ENCODE measurements at regions not wholly inside any gene's neighbourhood (a gene's known extent, or its start where the extent isn't known, plus 50 kb on each side); places are given as distances from the start of the nearest gene placed in this dataset.
"Not testable (repeated sequence)": the region's sequence is repeated elsewhere in the genome, so short reads cannot be mapped to it uniquely, and the experiment has no call there.

GRCh38 chr13:105737688-105738087, 797.8 kb downstream of the EFNB2 start:
- no peak for DNase-seq (ENCODE audit: low read depth)
- H3K4me3 ChIP-seq (ENCODE audit: low read depth, low read length): no peak overlapping the region

GRCh38 chr13:105735281-105735680, 800.2 kb downstream of the EFNB2 start:
- no peak overlapping the region for H3K4me3 ChIP-seq (ENCODE audit: low read depth, low read length)
- no peak for DNase-seq (ENCODE audit: low read depth)

- H3K4me3 ChIP-seq (ENCODE audit: low read depth, low read length): no peak overlapping the region
- no peak for DNase-seq (ENCODE audit: low read depth)
Observed at GRCh38 chr13:105732806-105733529, 802.5 kb downstream of the EFNB2 start.

GRCh38 chr13:105725887-105726286, 809.6 kb downstream of the EFNB2 start:
- no peak overlapping the region for H3K4me3 ChIP-seq (ENCODE audit: low read depth, low read length)
- DNase-seq (ENCODE audit: low read depth): no peak

GRCh38 chr13:105721016-105721415, 814.4 kb downstream of the EFNB2 start:
- peak; percentile 41 for DNase-seq (ENCODE audit: low read depth)
- no peak overlapping the region for H3K4me3 ChIP-seq (ENCODE audit: low read depth, low read length)

GRCh38 chr13:105719859-105720258, 815.6 kb downstream of the EFNB2 start:
- H3K4me3 ChIP-seq (ENCODE audit: low read depth, low read length): no peak overlapping the region
- no peak for DNase-seq (ENCODE audit: low read depth)

GRCh38 chr13:105709181-105709580, 826.3 kb downstream of the EFNB2 start:
- H3K4me3 ChIP-seq (ENCODE audit: low read depth, low read length): no peak overlapping the region
- DNase-seq (ENCODE audit: low read depth): no peak

- H3K4me3 ChIP-seq (ENCODE audit: low read depth, low read length): no peak overlapping the region
- no peak for DNase-seq (ENCODE audit: low read depth)
Observed at GRCh38 chr13:105703843-105704242, 831.6 kb downstream of the EFNB2 start.

GRCh38 chr13:105702441-105702840, 833.0 kb downstream of the EFNB2 start:
- no peak overlapping the region for H3K4me3 ChIP-seq (ENCODE audit: low read depth, low read length)
- DNase-seq (ENCODE audit: low read depth): no peak

GRCh38 chr13:105692769-105693168, 842.7 kb downstream of the EFNB2 start:
- no peak for DNase-seq (ENCODE audit: low read depth)

GRCh38 chr13:105684216-105684615, 851.2 kb downstream of the EFNB2 start:
- no peak overlapping the region for H3K4me3 ChIP-seq (ENCODE audit: low read depth, low read length)
- no peak for DNase-seq (ENCODE audit: low read depth)

More at GRCh38 chr13:105692769-105693168, 842.7 kb downstream of the EFNB2 start:
- H3K4me3 ChIP-seq (ENCODE audit: low read depth, low read length): no peak overlapping the region

GRCh38 chr13:105679838-105680237, 855.6 kb downstream of the EFNB2 start:
- no peak overlapping the region for H3K4me3 ChIP-seq (ENCODE audit: low read depth, low read length)
- no peak for DNase-seq (ENCODE audit: low read depth)

GRCh38 chr13:105678072-105678471, 857.4 kb downstream of the EFNB2 start:
- DNase-seq (ENCODE audit: low read depth): no peak
- H3K4me3 ChIP-seq (ENCODE audit: low read depth, low read length): no peak overlapping the region

- no peak for DNase-seq (ENCODE audit: low read depth)
- H3K4me3 ChIP-seq (ENCODE audit: low read depth, low read length): no peak overlapping the region
Observed at GRCh38 chr13:105672881-105673280, 862.6 kb downstream of the EFNB2 start.

GRCh38 chr13:105671131-105671530, 864.3 kb downstream of the EFNB2 start:
- DNase-seq (ENCODE audit: low read depth); H3K4me3 ChIP-seq (ENCODE audit: low read depth, low read length): not testable (repeated sequence)

- no peak for DNase-seq (ENCODE audit: low read depth)
- H3K4me3 ChIP-seq (ENCODE audit: low read depth, low read length): no peak overlapping the region
Observed at GRCh38 chr13:105670179-105670990, 865.1 kb downstream of the EFNB2 start.

- DNase-seq (ENCODE audit: low read depth): no peak
Observed at GRCh38 chr13:105665284-105665683, 870.2 kb downstream of the EFNB2 start.

GRCh38 chr13:105663182-105663581, 872.3 kb downstream of the EFNB2 start:
- no peak for DNase-seq (ENCODE audit: low read depth)

More at GRCh38 chr13:105665284-105665683, 870.2 kb downstream of the EFNB2 start:
- H3K4me3 ChIP-seq (ENCODE audit: low read depth, low read length): no peak overlapping the region

GRCh38 chr13:105660561-105660960, 874.9 kb downstream of the EFNB2 start:
- H3K4me3 ChIP-seq (ENCODE audit: low read depth, low read length): no peak overlapping the region
- no peak for DNase-seq (ENCODE audit: low read depth)

More at GRCh38 chr13:105663182-105663581, 872.3 kb downstream of the EFNB2 start:
- H3K4me3 ChIP-seq (ENCODE audit: low read depth, low read length): no peak overlapping the region

- DNase-seq (ENCODE audit: low read depth): no peak
- no peak overlapping the region for H3K4me3 ChIP-seq (ENCODE audit: low read depth, low read length)
Observed at GRCh38 chr13:105658431-105658830, 877.0 kb downstream of the EFNB2 start.

GRCh38 chr13:105655046-105655445, 880.4 kb downstream of the EFNB2 start:
- H3K4me3 ChIP-seq (ENCODE audit: low read depth, low read length): no peak overlapping the region
- peak; percentile 57 for DNase-seq (ENCODE audit: low read depth)

Measured in skeletal muscle cell (primary cell).